Retinal pigment epithelial cell (primary cell): ENCODE measurements at regions not wholly inside any gene's neighbourhood (a gene's known extent, or its start where the extent isn't known, plus 50 kb on each side); places are given as distances from the start of the nearest gene placed in this dataset.
A peak's percentile ranks its signal among the peaks of the same experiment; 100 is the strongest.
"Not testable (repeated sequence)": the region's sequence is repeated elsewhere in the genome, so short reads cannot be mapped to it uniquely, and the experiment has no call there.

Source experiments
- DNase-seq: peaks from one replicate; pipeline ENCODE4 v3.0.0-alpha.2; 2010; ENCODE audit warnings: low read depth
- H3K4me3 ChIP-seq: 2 replicates; pipeline ENCODE4 v1.5.1; 2011; ENCODE audit warnings: mild to moderate bottlenecking, low read length, control low read depth, moderate library complexity
- CTCF ChIP-seq: conservative IDR thresholded peaks from 2 replicates; pipeline ENCODE4 v1.5.1; 2011; ENCODE audit warnings: low read depth, low read length, control low read depth, inconsistent platforms

GRCh38 chr5:67941614-67942401 is 273.7 kb upstream of the PIK3R1 start:
- H3K4me3 ChIP-seq, result no peak overlapping the region
- peak; percentile 36 for DNase-seq
- no peak for TF ChIP-seq CTCF

GRCh38 chr5:67935908-67936566 is 279.5 kb upstream of the PIK3R1 start:
- no peak for TF ChIP-seq CTCF
- no peak for DNase-seq
- H3K4me3 ChIP-seq, result no peak overlapping the region

DNA sequence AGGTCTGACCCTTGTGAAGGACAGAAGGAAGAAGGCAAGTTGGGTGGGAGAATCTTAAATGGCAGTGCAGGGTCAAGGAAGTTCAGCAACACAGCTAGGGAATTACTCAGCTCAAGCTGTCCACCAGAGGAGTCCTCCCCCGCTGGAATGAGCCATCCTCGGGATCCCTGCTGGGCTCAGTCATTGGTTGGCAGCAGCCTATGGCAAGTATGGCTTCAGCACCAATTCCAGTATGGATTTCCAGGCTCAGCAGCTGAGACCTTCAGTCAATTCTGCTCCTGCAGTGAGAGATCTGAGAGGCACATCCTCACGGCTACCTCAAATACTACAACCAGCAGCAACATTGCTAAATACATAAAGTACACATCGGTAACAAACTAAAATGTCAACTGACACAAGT is 280.6 kb upstream of the PIK3R1 start:
- no peak overlapping the region for H3K4me3 ChIP-seq
- DNase-seq, result no peak
- TF ChIP-seq CTCF, result no peak

- no peak for DNase-seq
- no peak for TF ChIP-seq CTCF
- H3K4me3 ChIP-seq, result no peak overlapping the region
Observed at GRCh38 chr5:67925511-67925910, 290.0 kb upstream of the PIK3R1 start.

DNA sequence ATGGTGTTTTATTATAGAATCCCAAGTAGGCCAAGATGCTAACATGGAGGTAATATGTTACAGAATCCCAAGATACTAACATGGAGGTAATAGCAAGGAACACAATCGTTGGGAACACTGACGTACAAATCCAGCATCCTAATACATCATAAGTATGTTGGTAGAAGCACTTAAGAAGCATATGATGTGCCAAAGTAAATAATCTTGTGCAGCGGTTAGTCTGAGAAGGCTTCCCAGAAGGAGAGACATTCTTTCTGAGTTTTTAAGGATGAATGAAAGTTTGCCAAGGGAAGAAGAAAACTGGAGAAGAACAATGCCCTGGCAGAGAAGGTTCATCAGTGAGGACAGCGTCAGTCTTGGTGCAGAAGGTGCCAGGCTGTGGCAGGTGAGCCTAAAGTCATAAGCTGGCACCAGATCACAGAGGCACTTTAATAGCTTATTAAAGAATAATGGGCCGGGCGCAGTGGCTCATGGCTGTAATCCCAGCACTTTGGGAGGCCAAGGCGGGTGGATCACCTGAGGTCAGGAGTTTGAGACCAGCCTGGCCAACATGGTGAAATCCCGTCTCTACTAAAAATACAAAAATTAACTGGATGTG is 294.5 kb upstream of the PIK3R1 start:
- no peak overlapping the region for H3K4me3 ChIP-seq
- TF ChIP-seq CTCF, result no peak
- peak; percentile 12 for DNase-seq

DNA sequence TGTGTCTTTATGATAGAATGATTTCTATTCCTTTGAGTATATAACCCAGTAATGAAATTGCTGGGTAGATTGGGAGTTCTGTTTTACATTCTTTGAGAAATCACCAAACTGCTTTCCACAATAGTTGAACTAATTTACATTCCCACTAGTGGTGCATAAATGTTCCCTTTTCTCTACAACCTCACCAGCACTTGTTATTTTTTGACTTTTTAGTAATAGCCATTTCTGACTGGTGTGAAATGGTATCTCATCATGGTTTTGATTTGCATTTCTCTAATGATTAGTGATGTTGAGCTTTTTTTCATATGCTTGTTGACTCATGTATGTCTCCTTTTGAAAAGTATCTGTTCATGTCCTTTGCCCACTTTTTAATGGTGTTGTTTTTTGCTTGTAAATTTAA is 296.0 kb upstream of the PIK3R1 start:
- not testable (repeated sequence) for H3K4me3 ChIP-seq, DNase-seq

- no peak overlapping the region for H3K4me3 ChIP-seq
- no peak for TF ChIP-seq CTCF
- no peak for DNase-seq
Observed at GRCh38 chr5:67917561-67917960, 298.0 kb upstream of the PIK3R1 start.
